RPMI8226 (cell line): ENCODE measurements at regions not wholly inside any gene's neighbourhood (a gene's known extent, or its start where the extent isn't known, plus 50 kb on each side); places are given as distances from the start of the nearest gene placed in this dataset.
"Not testable (repeated sequence)": the region's sequence is repeated elsewhere in the genome, so short reads cannot be mapped to it uniquely, and the experiment has no call there.

Source experiments
- DNase-seq: peaks from one replicate; pipeline ENCODE4 v3.0.0-alpha.2; 2015

GRCh38 chr3:146732325-146732724, 127.2 kb upstream of the PLSCR5 start:
- no peak for DNase-seq

- DNase-seq, result no peak
Measured at GRCh38 chr3:146715170-146715569, 110.0 kb upstream of the PLSCR5 start.

GRCh38 chr3:146712806-146713205, 107.7 kb upstream of the PLSCR5 start:
- no peak for DNase-seq

- no peak for DNase-seq
Measured at GRCh38 chr3:146709969-146710368, 104.8 kb upstream of the PLSCR5 start.

GRCh38 chr3:146705225-146705624, 100.1 kb upstream of the PLSCR5 start:
- no peak for DNase-seq

- no peak for DNase-seq
Measured at GRCh38 chr3:146702237-146702636, 97.1 kb upstream of the PLSCR5 start.

GRCh38 chr3:146701246-146701645, 96.1 kb upstream of the PLSCR5 start:
- no peak for DNase-seq

- not testable (repeated sequence) for DNase-seq
Measured at GRCh38 chr3:146700025-146700424, 94.9 kb upstream of the PLSCR5 start.

GRCh38 chr3:146692254-146692653, 87.1 kb upstream of the PLSCR5 start:
- no peak for DNase-seq

GRCh38 chr3:146685050-146685814, 80.1 kb upstream of the PLSCR5 start:
- peak; percentile 72 for DNase-seq

- peak; percentile 64 for DNase-seq
Measured at GRCh38 chr3:146682171-146682570, 77.0 kb upstream of the PLSCR5 start.

- no peak for DNase-seq
Measured at GRCh38 chr3:146680617-146681016, 75.5 kb upstream of the PLSCR5 start.

- DNase-seq, result no peak
Measured at GRCh38 chr3:146679995-146680394, 74.8 kb upstream of the PLSCR5 start.

- no peak for DNase-seq
Measured at GRCh38 chr3:146679191-146679590, 74.0 kb upstream of the PLSCR5 start.

GRCh38 chr3:146672941-146673340, 67.8 kb upstream of the PLSCR5 start:
- DNase-seq, result no peak

- DNase-seq, result no peak
Measured at GRCh38 chr3:146664403-146664802, 59.3 kb upstream of the PLSCR5 start.

- DNase-seq, result no peak
Measured at GRCh38 chr3:146658841-146659240, 53.7 kb upstream of the PLSCR5 start.

- DNase-seq, result no peak
Measured at GRCh38 chr3:146655333-146655996, 50.3 kb upstream of the PLSCR5 start.
